ENCODE measurements at regions not wholly inside any gene's neighbourhood (a gene's known extent, or its start where the extent isn't known, plus 50 kb on each side); places are given as distances from the start of the nearest gene placed in this dataset.

- no peak for DNase-seq
Observed at GRCh38 chr13:73929287-73929932, 204.8 kb downstream of the KLF12 start.

GRCh38 chr13:73924607-73925006 lies 209.6 kb downstream of the KLF12 start:
- no peak for DNase-seq

GRCh38 chr13:73922493-73923393 lies 211.5 kb downstream of the KLF12 start:
- DNase-seq = no peak

- DNase-seq = no peak
Observed at GRCh38 chr13:73918691-73919090, 215.5 kb downstream of the KLF12 start.

GRCh38 chr13:73913751-73914518 lies 220.3 kb downstream of the KLF12 start:
- no peak for DNase-seq

- DNase-seq = no peak
Observed at GRCh38 chr13:73913079-73913740, 221.0 kb downstream of the KLF12 start.

GRCh38 chr13:73911361-73911760 lies 222.8 kb downstream of the KLF12 start:
- DNase-seq = no peak

GRCh38 chr13:73910733-73911132 lies 223.5 kb downstream of the KLF12 start:
- DNase-seq = no peak

- DNase-seq = no peak
Observed at GRCh38 chr13:73908809-73909208, 225.4 kb downstream of the KLF12 start.

- no peak for DNase-seq
Observed at GRCh38 chr13:73904625-73905024, 229.6 kb downstream of the KLF12 start.

GRCh38 chr13:73903561-73903960 lies 230.6 kb downstream of the KLF12 start:
- no peak for DNase-seq

GRCh38 chr13:73902847-73903246 lies 231.4 kb downstream of the KLF12 start:
- no peak for DNase-seq

- DNase-seq = no peak
Observed at GRCh38 chr13:73902296-73902695, 231.9 kb downstream of the KLF12 start.

- no peak for DNase-seq
Observed at GRCh38 chr13:73901324-73902068, 232.7 kb downstream of the KLF12 start.

GRCh38 chr13:73900591-73900990 lies 233.6 kb downstream of the KLF12 start:
- DNase-seq = no peak

- DNase-seq = no peak
Observed at GRCh38 chr13:73898899-73899298, 235.3 kb downstream of the KLF12 start.

GRCh38 chr13:73898276-73898675 lies 235.9 kb downstream of the KLF12 start:
- DNase-seq = no peak

- no peak for DNase-seq
Observed at GRCh38 chr13:73894995-73895571, 239.1 kb downstream of the KLF12 start.

GRCh38 chr13:73893833-73894232 lies 240.4 kb downstream of the KLF12 start:
- no peak for DNase-seq

GRCh38 chr13:73891805-73892204 lies 242.4 kb downstream of the KLF12 start:
- no peak for DNase-seq

GRCh38 chr13:73883162-73883561 lies 251.0 kb downstream of the KLF12 start:
- DNase-seq = no peak

- DNase-seq = no peak
Observed at GRCh38 chr13:73880365-73880764, 253.8 kb downstream of the KLF12 start.
